ENCODE measurements at regions not wholly inside any gene's neighbourhood (a gene's known extent, or its start where the extent isn't known, plus 50 kb on each side); places are given as distances from the start of the nearest gene placed in this dataset.

DNA sequence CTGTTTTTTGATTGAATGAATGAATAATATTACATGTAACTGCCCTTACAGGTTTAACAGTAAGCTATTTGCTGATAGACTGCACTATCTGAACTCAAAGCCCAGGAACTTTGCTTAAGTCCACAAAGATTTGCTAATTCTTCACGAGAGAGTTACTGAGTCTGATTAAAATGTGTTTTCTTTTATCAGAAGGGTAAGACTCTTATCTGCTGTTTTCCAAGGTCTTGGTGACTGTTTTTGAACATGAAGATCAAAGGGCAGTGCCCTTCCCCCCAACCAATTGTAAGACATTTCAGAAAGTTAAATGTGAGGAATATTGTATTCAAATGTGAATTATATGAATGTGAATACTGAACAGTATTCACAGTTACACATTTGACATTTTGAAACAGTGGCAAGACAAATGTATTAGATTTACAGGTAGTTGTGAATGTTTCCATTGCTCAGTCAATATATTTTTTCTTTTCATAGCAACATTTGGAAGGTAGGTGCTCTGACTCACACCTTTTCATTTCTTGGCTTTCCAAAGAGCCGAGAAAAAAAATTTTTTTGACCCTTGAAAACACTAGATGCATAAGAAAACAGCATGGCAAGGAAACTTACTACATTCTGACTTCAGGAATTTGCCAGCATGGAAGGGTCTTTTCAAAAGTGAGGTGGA, 62.7 kb downstream of the DKK1 start:
- TF ChIP-seq, protein P1, sequence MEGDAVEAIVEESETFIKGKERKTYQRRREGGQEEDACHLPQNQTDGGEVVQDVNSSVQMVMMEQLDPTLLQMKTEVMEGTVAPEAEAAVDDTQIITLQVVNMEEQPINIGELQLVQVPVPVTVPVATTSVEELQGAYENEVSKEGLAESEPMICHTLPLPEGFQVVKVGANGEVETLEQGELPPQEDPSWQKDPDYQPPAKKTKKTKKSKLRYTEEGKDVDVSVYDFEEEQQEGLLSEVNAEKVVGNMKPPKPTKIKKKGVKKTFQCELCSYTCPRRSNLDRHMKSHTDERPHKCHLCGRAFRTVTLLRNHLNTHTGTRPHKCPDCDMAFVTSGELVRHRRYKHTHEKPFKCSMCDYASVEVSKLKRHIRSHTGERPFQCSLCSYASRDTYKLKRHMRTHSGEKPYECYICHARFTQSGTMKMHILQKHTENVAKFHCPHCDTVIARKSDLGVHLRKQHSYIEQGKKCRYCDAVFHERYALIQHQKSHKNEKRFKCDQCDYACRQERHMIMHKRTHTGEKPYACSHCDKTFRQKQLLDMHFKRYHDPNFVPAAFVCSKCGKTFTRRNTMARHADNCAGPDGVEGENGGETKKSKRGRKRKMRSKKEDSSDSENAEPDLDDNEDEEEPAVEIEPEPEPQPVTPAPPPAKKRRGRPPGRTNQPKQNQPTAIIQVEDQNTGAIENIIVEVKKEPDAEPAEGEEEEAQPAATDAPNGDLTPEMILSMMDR (conservative IDR thresholded peaks at IDR 0.05; ENCODE audit: low read depth, low read length): no peak
- TF ChIP-seq EZH2 (IDR thresholded peaks at IDR 0.05; ENCODE audit: low read length, unreplicated experiment): no peak
